D721Med (cell line): ENCODE measurements at regions not wholly inside any gene's neighbourhood (a gene's known extent, or its start where the extent isn't known, plus 50 kb on each side); places are given as distances from the start of the nearest gene placed in this dataset.

ENCODE experiments used
- DNase-seq: peaks from one replicate; pipeline ENCODE4 v3.0.0; 2011; ENCODE audit warnings: low spot score; ENCODE audit not compliant: insufficient read length
- FAIRE-seq: peaks from 2 replicates; lab custom pipeline; 2011; peaks lifted over from hg19 to GRCh38; lab: Jason Lieb, UNC
- CTCF ChIP-seq: IDR thresholded peaks from 2 replicates; pipeline ENCODE4 v1.5.1; 2012; ENCODE audit warnings: mild to moderate bottlenecking, control low read depth; ENCODE audit not compliant: insufficient read depth; ENCODE audit errors: missing control alignments

DNA sequence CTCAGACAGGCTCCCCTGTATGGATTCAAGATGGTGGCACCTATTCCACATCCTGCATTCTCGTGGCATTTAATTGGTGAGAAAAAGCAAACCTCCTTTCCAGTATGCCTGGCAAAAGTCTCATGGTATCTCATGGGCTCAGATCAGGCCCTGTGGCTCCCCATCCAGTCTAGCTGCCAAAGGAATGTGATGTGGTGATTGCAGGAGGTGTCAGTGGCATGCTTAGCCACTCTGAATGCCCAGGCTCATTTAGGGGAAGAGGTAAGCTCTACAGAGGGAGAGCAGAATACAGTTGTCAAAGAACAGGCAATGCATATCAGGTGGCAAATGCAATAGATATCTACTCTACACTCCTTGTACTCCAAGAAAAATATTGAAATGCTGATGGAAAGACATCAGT lies 146.7 kb downstream of the SPATA19 start:
- no peak for TF ChIP-seq CTCF
- no peak for DNase-seq
- no peak for FAIRE-seq

DNA sequence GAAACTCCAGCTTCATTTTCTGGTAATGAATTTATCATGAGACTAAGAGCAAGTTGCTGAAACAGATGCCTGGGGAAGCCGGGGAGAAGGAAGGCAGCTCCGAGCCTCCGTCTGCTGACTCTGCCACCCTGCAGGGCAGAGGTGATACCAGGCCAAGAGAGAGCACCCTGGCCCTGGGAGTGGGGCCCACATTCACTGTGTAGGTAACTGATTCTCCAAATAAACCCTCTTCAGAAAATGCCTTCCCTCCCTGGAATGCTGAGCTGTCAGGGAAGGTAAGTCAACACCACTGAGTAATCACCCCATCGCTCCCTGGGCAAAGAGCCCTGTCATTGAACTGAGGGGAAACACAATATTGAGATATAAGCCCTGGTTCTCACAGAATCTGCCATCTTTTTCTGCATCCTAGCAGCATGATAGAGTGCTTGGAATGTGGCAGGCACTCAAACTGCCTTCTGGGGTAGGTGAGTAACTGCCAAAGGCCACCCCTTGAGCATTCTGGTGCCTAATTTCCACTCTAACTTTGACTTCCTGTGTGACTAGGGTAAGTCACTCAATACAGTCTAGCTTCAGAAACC lies 147.6 kb downstream of the SPATA19 start:
- DNase-seq = no peak
- no peak for FAIRE-seq
- TF ChIP-seq CTCF = no peak

DNA sequence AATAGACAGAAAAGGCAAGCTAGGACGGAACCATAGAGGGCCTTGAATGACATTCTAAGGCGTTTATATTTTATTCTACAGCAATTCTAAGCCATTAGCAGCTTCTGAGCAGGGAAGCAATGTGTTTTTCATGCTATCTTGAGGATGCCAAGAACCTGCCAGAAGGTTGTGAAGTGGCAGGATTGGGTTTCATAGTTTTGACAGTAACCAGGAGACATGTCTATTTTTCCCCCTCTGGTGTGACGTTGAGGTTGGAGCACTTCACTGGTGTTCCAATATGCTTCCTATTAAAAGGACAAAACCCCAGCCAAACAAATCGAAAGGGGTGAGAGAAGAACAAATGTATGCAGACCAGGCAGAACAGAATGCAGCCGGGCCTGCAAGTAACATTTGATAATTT lies 148.2 kb downstream of the SPATA19 start:
- TF ChIP-seq CTCF = no peak
- DNase-seq (no peak), FAIRE-seq (no peak)

DNA sequence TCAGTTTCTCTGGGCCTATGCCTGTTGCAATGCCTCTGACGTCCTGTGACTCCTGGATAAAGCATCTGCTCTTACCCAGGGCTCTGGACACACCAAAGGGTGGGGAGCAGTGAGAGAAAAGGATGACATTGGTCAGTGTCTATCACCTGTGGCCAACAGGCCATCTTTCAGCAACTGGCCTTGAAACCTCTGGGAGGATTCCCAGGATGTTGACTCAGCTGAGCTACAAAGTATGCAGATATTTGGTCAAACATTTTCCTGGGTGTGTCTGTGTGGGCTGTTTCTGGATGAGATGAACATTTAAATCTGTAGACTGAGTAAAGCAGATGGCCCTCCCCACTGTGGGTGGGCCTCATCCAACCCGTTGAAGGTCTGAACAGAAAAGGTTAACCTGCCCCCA lies 149.9 kb downstream of the SPATA19 start:
- FAIRE-seq (no peak), DNase-seq (no peak)
- TF ChIP-seq CTCF = no peak

DNA sequence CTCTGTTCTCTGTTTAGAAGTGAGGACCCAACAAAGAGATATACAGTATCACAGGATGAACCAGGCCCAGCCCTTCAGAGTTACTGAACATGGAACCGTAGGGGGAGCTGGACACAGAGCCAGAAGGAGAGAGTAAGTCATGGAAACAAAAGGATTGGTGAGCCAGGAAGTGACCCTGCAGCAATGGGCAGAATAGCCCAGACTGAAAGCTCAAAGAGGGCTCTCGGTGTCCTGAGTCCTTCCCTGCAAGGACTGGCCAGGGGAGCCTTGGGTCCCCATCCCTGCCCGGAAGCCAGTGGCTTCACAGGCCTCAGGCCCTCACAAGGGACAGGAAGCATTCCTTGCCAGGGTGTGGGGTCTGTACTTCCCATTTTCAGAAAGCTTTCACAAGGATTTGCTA lies 150.6 kb downstream of the SPATA19 start:
- no peak for TF ChIP-seq CTCF
- no peak for DNase-seq
- FAIRE-seq = no peak

DNA sequence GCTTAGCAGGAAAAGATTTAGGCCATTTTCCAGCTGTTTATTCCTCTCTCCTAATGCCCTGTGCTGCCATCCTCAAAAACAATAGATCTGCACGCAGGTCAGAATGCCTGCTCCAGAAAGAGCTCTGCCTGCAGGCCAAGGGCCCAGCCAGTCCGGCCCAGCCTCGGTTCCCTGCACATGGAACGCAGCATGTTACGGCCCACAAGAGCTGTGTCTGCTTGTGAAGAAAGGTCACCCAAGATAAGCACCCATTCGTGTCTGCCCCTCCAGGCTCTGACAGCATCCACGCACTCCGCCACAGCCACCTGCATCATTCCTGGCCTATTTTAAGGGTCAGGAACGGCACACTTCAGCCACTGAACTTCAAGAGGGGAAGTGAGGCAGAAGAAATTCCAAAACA lies 152.2 kb downstream of the SPATA19 start:
- FAIRE-seq (no peak), DNase-seq (no peak)
- no peak for TF ChIP-seq CTCF

GRCh38 chr11:133692126-133692934 lies 153.0 kb downstream of the SPATA19 start:
- FAIRE-seq = no peak
- no peak for DNase-seq
- no peak for TF ChIP-seq CTCF
